ENCODE measurements at regions not wholly inside any gene's neighbourhood (a gene's known extent, or its start where the extent isn't known, plus 50 kb on each side); places are given as distances from the start of the nearest gene placed in this dataset.

DNA sequence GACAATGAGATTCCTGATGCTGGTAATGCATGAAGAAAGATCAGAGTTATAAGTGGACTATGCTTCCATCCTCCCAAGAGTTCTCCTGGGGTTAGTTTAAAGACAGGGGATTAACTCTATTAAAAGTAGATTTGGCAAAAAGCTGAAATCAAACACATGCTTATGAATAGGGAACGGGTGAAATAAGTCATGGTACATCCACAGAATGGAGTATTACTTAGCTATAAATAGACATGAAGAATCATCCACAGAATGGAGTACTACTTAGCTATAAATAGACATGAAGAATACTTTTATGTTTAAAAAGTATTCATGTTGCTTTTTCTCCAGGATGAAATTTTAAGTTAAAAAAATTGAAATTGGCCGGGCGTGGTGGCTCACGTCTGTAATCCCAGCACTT lies 596.4 kb upstream of the B3GAT1 start:
- H3K4me3 ChIP-seq (ENCODE audit: low read depth, low read length, poor library complexity, severe bottlenecking), result no peak overlapping the region
- no peak overlapping the region for H3K4me2 ChIP-seq (ENCODE audit: low read length)
- no peaks in the 10 kb centered on the region for H3F3A ChIP-seq (ENCODE audit: insufficient read depth, low read length)
- no peak overlapping the region for H3K9ac ChIP-seq (ENCODE audit: low read length)
- H2AFZ ChIP-seq (ENCODE audit: low read length), result no peak overlapping the region
- H3K9me3 ChIP-seq (ENCODE audit: low read length), result no peaks in the 10 kb centered on the region
- no peak overlapping the region for H3K27ac ChIP-seq (ENCODE audit: low read depth, low read length, poor library complexity, severe bottlenecking)
- H3K36me3 ChIP-seq (ENCODE audit: insufficient read depth, low read length), result no peaks in the 10 kb centered on the region
- H3K4me1 ChIP-seq (ENCODE audit: insufficient read depth, low read length, severe bottlenecking), result no peaks in the 10 kb centered on the region
- H3K27me3 ChIP-seq (ENCODE audit: insufficient read depth, low read length), result no peaks in the 10 kb centered on the region
- no peaks in the 10 kb centered on the region for H4K20me1 ChIP-seq (ENCODE audit: insufficient read depth, low read length)
- no peaks in the 10 kb centered on the region for H3K79me2 ChIP-seq (ENCODE audit: insufficient read depth, low read length)
- TF ChIP-seq, protein P1, sequence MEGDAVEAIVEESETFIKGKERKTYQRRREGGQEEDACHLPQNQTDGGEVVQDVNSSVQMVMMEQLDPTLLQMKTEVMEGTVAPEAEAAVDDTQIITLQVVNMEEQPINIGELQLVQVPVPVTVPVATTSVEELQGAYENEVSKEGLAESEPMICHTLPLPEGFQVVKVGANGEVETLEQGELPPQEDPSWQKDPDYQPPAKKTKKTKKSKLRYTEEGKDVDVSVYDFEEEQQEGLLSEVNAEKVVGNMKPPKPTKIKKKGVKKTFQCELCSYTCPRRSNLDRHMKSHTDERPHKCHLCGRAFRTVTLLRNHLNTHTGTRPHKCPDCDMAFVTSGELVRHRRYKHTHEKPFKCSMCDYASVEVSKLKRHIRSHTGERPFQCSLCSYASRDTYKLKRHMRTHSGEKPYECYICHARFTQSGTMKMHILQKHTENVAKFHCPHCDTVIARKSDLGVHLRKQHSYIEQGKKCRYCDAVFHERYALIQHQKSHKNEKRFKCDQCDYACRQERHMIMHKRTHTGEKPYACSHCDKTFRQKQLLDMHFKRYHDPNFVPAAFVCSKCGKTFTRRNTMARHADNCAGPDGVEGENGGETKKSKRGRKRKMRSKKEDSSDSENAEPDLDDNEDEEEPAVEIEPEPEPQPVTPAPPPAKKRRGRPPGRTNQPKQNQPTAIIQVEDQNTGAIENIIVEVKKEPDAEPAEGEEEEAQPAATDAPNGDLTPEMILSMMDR (IDR thresholded peaks at IDR 0.05; ENCODE audit: low read length), result no peak
- TF ChIP-seq EZH2 (IDR thresholded peaks at IDR 0.05; ENCODE audit: borderline replicate concordance, low read length), result no peak
- H3K9me2 ChIP-seq (ENCODE audit: low read depth, low read length), result no peaks in the 10 kb centered on the region

DNA sequence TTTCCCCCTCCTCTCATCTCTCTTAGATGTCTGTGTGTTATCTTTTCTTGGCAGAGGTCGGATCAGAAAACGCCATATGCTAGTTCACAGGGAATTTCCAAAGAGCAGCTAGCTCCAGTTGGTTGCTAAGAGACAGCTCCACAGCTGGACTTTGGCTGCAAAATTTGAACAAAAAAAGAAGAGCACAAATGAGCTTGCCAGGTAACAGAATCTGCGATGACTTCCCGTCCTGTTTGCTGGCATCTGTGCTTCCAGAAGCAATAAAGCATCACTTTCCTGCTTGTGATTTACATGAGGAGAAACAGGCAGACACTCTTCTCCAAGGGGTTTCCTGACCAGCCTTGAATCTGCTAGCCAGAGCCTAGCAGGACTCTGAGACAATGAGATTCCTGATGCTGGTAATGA lies 596.0 kb upstream of the B3GAT1 start:
- no peak overlapping the region for H3K27ac ChIP-seq (ENCODE audit: low read depth, low read length, poor library complexity, severe bottlenecking)

GRCh38 chr11:135006800-135007199 lies 594.8 kb upstream of the B3GAT1 start:
- Histone ChIP-seq H3K9me3 (ENCODE audit: low read length) (no peaks in the 10 kb centered on the region), H3K9ac (ENCODE audit: low read length) (no peak overlapping the region), H3K79me2 (ENCODE audit: insufficient read depth, low read length) (no peaks in the 10 kb centered on the region), H3K4me3 (ENCODE audit: low read depth, low read length, poor library complexity, severe bottlenecking) (no peak overlapping the region), H3K27me3 (ENCODE audit: insufficient read depth, low read length) (no peaks in the 10 kb centered on the region), H2AFZ (ENCODE audit: low read length) (no peak overlapping the region), H3F3A (ENCODE audit: insufficient read depth, low read length) (no peaks in the 10 kb centered on the region), H3K9me2 (ENCODE audit: low read depth, low read length) (no peaks in the 10 kb centered on the region), H3K4me2 (ENCODE audit: low read length) (no peak overlapping the region), H3K4me1 (ENCODE audit: insufficient read depth, low read length, severe bottlenecking) (no peaks in the 10 kb centered on the region), H4K20me1 (ENCODE audit: insufficient read depth, low read length) (no peaks in the 10 kb centered on the region), H3K27ac (ENCODE audit: low read depth, low read length, poor library complexity, severe bottlenecking) (no peak overlapping the region), H3K36me3 (ENCODE audit: insufficient read depth, low read length) (no peaks in the 10 kb centered on the region)
- TF ChIP-seq, protein P1 (IDR thresholded peaks at IDR 0.05; ENCODE audit: low read length), result no peak
- no peak for TF ChIP-seq EZH2 (IDR thresholded peaks at IDR 0.05; ENCODE audit: borderline replicate concordance, low read length)

More for the DNA sequence above, 596.0 kb upstream of the B3GAT1 start:
- no peaks in the 10 kb centered on the region for H3F3A ChIP-seq (ENCODE audit: insufficient read depth, low read length)
- no peaks in the 10 kb centered on the region for H3K79me2 ChIP-seq (ENCODE audit: insufficient read depth, low read length)
- H3K4me1 ChIP-seq (ENCODE audit: insufficient read depth, low read length, severe bottlenecking), result no peaks in the 10 kb centered on the region
- no peaks in the 10 kb centered on the region for H3K9me3 ChIP-seq (ENCODE audit: low read length)
- no peak overlapping the region for H3K9ac ChIP-seq (ENCODE audit: low read length)
- TF ChIP-seq, protein P1 (IDR thresholded peaks at IDR 0.05; ENCODE audit: low read length), result no peak
- no peak for TF ChIP-seq EZH2 (IDR thresholded peaks at IDR 0.05; ENCODE audit: borderline replicate concordance, low read length)
- H2AFZ ChIP-seq (ENCODE audit: low read length), result no peak overlapping the region
- H3K36me3 ChIP-seq (ENCODE audit: insufficient read depth, low read length), result no peaks in the 10 kb centered on the region
- H3K4me3 ChIP-seq (ENCODE audit: low read depth, low read length, poor library complexity, severe bottlenecking), result no peak overlapping the region
- no peaks in the 10 kb centered on the region for H4K20me1 ChIP-seq (ENCODE audit: insufficient read depth, low read length)
- H3K4me2 ChIP-seq (ENCODE audit: low read length), result no peak overlapping the region
- H3K27me3 ChIP-seq (ENCODE audit: insufficient read depth, low read length), result no peaks in the 10 kb centered on the region
- H3K9me2 ChIP-seq (ENCODE audit: low read depth, low read length), result no peaks in the 10 kb centered on the region

Data from OCI-LY1 (cell line).